ENCODE measurements at regions not wholly inside any gene's neighbourhood (a gene's known extent, or its start where the extent isn't known, plus 50 kb on each side); places are given as distances from the start of the nearest gene placed in this dataset.

DNA sequence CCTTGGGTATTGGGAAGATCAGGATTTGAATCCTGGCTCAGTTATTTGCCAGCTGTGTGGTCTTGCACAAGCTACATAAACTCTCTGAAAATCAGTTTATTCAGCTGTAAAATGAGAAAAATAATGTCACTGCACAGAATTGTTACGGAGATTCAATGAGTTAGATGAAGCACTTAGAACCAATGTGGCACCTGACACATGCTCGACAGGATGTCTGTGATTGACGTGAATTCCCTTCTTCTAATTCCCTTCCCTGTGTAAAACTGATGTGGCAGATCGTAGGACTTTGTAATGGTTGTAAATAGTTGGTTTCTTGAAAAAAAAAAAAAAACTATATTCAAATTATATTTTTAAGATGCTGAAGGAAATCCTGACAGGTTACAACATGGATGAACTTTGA is 249.9 kb upstream of the MKLN1 start:
- Histone ChIP-seq H3K27me3 (ENCODE audit: control insufficient read depth in 2 of 2, insufficient read depth in 2 of 2, low read length in 2 of 2) (no peaks in the 10 kb centered on the region), H3K27ac (ENCODE audit: insufficient read depth, low read depth, low read length) (no peak overlapping the region), H2AFZ (ENCODE audit: low read depth, low read length) (no peak overlapping the region), H3K36me3 (ENCODE audit: control insufficient read depth in 2 of 2, extremely low read depth in 1 of 2, insufficient read depth in 2 of 2, low read length in 2 of 2) (no peaks in the 10 kb centered on the region), H3K9me3 (replicated peaks; ENCODE audit: control insufficient read depth, insufficient read depth, low read length) (no peaks in the 10 kb centered on the region), H3K9me1 (replicated peaks; ENCODE audit: control insufficient read depth, extremely low read depth, insufficient read depth, low read length) (no peaks in the 10 kb centered on the region), H3K4me1 (ENCODE audit: control insufficient read depth, extremely low read depth, insufficient read depth, low read length) (peaks cover 3% of the 10 kb centered on the region), H3K4me3 (replicated peaks in 1 of 3; ENCODE audit: insufficient read depth in 1 of 3, low read depth in 1 of 3, low read length in 3 of 3) (no peak overlapping the region), H4K20me1 (replicated peaks; ENCODE audit: control insufficient read depth, extremely low read depth, insufficient read depth, low read length) (no peaks in the 10 kb centered on the region), H3K4me2 (ENCODE audit: insufficient read depth, low read length) (no peak overlapping the region), H3K79me2 (ENCODE audit: control insufficient read depth, insufficient read depth, low read length) (peaks cover 2% of the 10 kb centered on the region), H3K9ac (replicated peaks; ENCODE audit: extremely low read depth, insufficient read depth, low read length) (no peak overlapping the region)
- DNase-seq (ENCODE audit: low read depth, low spot score) = no peak
- dilution Hi-C loops (cut with MboI; ENCODE audit: extremely low pct_ligation_motif_present, low sequenced_read_pairs) (no loop called here), intact Hi-C loops (cut with micrococcal nuclease) (no loop called here)
- ChIA-PET POLR2A (no interaction called here), CTCF (no interaction called here)
- FAIRE-seq = no peak
- no TSS peak for BruUV-seq (replicated peaks)
- TF ChIP-seq JUN (IDR thresholded peaks at IDR 0.05; ENCODE audit: borderline replicate concordance, insufficient read depth, insufficient read length, low read depth) (no peak), POLR2A (IDR thresholded peaks at IDR 0.05; ENCODE audit: low read depth, low read length) (no peak), POLR2AphosphoS5 (IDR thresholded peaks at IDR 0.05; ENCODE audit: insufficient read depth, low read depth, low read length) (no peak), FOS (IDR thresholded peaks at IDR 0.05; ENCODE audit: borderline replicate concordance, insufficient read depth, low read length) (no peak), MYC (IDR thresholded peaks at IDR 0.05; ENCODE audit: low read depth, low read length) (no peak), GATA2 (IDR thresholded peaks at IDR 0.05; ENCODE audit: insufficient read depth, insufficient read length, low read depth, low read length) (no peak), EZH2 (IDR thresholded peaks at IDR 0.05; ENCODE audit: borderline replicate concordance, low read depth, low read length, severe bottlenecking) (no peak)
- TF ChIP-seq, protein P1, sequence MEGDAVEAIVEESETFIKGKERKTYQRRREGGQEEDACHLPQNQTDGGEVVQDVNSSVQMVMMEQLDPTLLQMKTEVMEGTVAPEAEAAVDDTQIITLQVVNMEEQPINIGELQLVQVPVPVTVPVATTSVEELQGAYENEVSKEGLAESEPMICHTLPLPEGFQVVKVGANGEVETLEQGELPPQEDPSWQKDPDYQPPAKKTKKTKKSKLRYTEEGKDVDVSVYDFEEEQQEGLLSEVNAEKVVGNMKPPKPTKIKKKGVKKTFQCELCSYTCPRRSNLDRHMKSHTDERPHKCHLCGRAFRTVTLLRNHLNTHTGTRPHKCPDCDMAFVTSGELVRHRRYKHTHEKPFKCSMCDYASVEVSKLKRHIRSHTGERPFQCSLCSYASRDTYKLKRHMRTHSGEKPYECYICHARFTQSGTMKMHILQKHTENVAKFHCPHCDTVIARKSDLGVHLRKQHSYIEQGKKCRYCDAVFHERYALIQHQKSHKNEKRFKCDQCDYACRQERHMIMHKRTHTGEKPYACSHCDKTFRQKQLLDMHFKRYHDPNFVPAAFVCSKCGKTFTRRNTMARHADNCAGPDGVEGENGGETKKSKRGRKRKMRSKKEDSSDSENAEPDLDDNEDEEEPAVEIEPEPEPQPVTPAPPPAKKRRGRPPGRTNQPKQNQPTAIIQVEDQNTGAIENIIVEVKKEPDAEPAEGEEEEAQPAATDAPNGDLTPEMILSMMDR (IDR thresholded peaks at IDR 0.05; ENCODE audit: extremely low read depth in 1 of 2, insufficient read depth in 1 of 2, low read depth in 1 of 2, low read length in 2 of 2) = no peak
- TF ChIP-seq, protein P2, sequence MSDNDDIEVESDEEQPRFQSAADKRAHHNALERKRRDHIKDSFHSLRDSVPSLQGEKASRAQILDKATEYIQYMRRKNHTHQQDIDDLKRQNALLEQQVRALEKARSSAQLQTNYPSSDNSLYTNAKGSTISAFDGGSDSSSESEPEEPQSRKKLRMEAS (IDR thresholded peaks at IDR 0.05; ENCODE audit: insufficient read depth, insufficient read length) = no peak
